Progenitor cell of endocrine pancreas (in vitro differentiated cells): ENCODE measurements at regions not wholly inside any gene's neighbourhood (a gene's known extent, or its start where the extent isn't known, plus 50 kb on each side); places are given as distances from the start of the nearest gene placed in this dataset.

Experiments used
- DNase-seq: peaks from one replicate; pipeline ENCODE4 v3.0.0; 2021; ENCODE audit warnings: low spot score; ENCODE audit not compliant: unreplicated experiment
- H3K27ac Mint-ChIP-seq: 2 replicates; pipeline ENCODE4 v1.8.0; 2021; ENCODE audit warnings: mild to moderate bottlenecking, moderate library complexity, mixed read lengths
- H3K27me3 Mint-ChIP-seq: 2 replicates; pipeline ENCODE4 v1.8.0; 2021; ENCODE audit warnings: mixed read lengths
- H3K36me3 Mint-ChIP-seq: 2 replicates; pipeline ENCODE4 v1.8.0; 2022; ENCODE audit warnings: mixed read lengths; ENCODE audit not compliant: insufficient read depth
- H3K4me1 Mint-ChIP-seq: 2 replicates; pipeline ENCODE4 v1.8.0; 2021; ENCODE audit warnings: low read depth, mixed read lengths
- H3K4me3 Mint-ChIP-seq: 2 replicates; pipeline ENCODE4 v1.8.0; 2021; ENCODE audit warnings: low read depth, mild to moderate bottlenecking, moderate library complexity, mixed read lengths
- H3K9me3 Mint-ChIP-seq: 2 replicates; pipeline ENCODE4 v1.8.0; 2021; ENCODE audit warnings: low read depth, mixed read lengths
- TF ChIP-seq, protein P1 (sequence below): fragments of 200-600 bp; sonication (generic); IDR thresholded peaks from one replicate; pipeline ENCODE4 v1.5.0; 2021; ENCODE audit warnings: antibody characterized with exemption, mild to moderate bottlenecking; ENCODE audit not compliant: unreplicated experiment

DNA sequence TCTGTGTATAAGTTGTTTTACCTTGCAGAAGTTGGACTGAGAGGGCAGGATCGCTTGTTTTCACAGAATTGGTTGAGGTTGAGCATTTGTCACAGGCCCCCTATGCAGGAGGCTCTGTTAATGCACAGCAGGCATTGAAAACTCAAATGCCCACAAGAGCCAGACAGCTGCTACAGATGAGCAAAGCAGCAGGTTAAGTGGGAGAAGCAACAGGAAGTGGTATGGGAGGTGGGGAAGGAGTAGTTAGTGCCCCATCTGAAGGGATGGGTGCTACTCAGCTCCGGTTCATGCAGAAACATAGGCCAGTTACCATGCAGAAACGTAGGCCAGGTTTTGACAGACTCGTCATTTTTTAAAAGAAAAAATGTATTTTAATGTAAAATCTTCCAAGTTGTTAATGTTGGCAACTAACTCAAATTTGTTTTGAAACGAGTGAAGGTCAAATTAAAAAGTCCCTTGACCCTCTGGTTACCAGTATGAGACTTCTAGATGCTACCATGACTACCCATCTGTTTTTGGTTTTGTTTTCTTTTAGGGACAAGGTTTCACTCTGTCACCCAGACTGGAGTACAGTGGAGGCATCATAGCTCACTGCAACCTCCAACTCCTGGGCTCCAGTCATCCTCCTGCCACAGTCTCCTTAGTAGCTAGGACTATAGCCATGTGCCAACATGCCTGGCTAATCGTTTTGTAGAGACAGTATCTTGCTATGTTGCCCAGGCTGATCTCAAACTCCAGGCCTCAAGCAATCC lies 84.7 kb upstream of the FRMD6 start:
- no peak for DNase-seq
- Mint-ChIP-seq H3K36me3 (no peaks in the 10 kb centered on the region), H3K4me3 (no peak overlapping the region), H3K27me3 (no peaks in the 10 kb centered on the region), H3K4me1 (peaks cover 7% of the 10 kb centered on the region), H3K9me3 (peaks cover 5% of the 10 kb centered on the region), H3K27ac (no peak overlapping the region)
- TF ChIP-seq, protein P1, sequence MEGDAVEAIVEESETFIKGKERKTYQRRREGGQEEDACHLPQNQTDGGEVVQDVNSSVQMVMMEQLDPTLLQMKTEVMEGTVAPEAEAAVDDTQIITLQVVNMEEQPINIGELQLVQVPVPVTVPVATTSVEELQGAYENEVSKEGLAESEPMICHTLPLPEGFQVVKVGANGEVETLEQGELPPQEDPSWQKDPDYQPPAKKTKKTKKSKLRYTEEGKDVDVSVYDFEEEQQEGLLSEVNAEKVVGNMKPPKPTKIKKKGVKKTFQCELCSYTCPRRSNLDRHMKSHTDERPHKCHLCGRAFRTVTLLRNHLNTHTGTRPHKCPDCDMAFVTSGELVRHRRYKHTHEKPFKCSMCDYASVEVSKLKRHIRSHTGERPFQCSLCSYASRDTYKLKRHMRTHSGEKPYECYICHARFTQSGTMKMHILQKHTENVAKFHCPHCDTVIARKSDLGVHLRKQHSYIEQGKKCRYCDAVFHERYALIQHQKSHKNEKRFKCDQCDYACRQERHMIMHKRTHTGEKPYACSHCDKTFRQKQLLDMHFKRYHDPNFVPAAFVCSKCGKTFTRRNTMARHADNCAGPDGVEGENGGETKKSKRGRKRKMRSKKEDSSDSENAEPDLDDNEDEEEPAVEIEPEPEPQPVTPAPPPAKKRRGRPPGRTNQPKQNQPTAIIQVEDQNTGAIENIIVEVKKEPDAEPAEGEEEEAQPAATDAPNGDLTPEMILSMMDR: no peak

DNA sequence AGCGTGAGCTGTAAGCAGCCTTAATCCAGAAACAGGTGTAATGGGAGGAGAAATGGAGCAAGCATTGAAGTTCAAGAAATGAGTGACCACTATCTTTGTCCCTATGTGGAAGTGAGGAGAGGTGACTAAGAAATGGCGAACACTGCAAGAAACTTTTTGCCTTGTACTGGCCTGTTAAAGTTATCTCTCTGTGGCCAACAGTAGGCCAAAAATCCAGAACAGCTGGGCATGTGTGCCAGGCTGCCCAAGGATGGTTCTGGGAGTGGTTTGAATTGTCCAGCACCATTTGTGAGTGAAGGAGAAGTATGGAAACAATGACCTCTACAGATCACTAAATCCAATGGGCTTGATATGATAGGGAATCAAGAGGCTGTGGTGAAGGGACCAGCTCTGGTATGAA lies 83.3 kb upstream of the FRMD6 start:
- H3K4me1 Mint-ChIP-seq: peaks cover 7% of the 10 kb centered on the region
- no peak overlapping the region for H3K27ac Mint-ChIP-seq
- H3K36me3 Mint-ChIP-seq: no peaks in the 10 kb centered on the region
- TF ChIP-seq, protein P1: no peak
- no peak for DNase-seq
- no peak overlapping the region for H3K4me3 Mint-ChIP-seq
- H3K9me3 Mint-ChIP-seq: peaks cover 5% of the 10 kb centered on the region
- H3K27me3 Mint-ChIP-seq: no peaks in the 10 kb centered on the region

DNA sequence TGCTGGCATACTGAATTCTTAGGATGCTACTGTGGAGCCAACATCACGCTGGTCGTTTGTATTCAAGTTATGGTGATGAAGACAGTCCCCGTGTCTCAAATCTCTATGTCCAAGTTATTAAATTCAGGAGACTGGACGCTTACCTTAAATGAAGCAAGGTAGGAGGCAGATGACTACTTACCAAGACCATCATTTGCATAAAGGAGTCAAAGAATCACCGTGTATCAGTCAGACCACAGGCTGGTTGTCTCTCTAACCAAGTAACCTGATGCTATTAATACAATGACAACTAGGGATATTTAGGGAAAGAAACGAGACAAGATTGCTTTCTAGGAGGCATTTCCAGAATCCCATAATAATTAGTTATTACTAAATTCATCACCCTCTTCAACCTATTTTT lies 78.1 kb upstream of the FRMD6 start:
- no peak overlapping the region for H3K4me3 Mint-ChIP-seq
- H3K9me3 Mint-ChIP-seq: no peaks in the 10 kb centered on the region
- TF ChIP-seq, protein P1: no peak
- DNase-seq: no peak
- H3K27ac Mint-ChIP-seq: no peak overlapping the region
- H3K27me3 Mint-ChIP-seq: peaks cover 3% of the 10 kb centered on the region
- H3K4me1 Mint-ChIP-seq: peaks cover 5% of the 10 kb centered on the region
- no peaks in the 10 kb centered on the region for H3K36me3 Mint-ChIP-seq

DNA sequence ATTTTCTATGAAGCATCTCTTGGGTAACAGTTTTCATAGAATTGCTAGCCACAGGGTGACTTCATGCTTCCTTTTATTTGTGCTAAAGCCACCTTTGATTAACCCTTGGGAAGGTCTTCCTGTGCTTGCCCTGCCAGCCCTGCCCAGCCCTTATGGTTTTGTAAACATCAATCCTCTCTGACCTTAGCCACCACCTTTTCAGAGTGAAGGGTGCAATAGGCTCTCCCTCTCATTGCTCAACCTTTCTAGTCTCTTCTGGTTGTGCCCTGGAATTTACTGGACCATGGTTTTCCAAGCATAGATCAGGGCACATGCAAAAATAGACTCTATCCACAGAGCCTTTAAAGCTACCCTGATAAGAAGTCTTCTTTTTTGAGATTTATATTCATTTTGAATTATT lies 77.7 kb upstream of the FRMD6 start:
- Mint-ChIP-seq H3K4me3 (no peak overlapping the region), H3K4me1 (peaks cover 5% of the 10 kb centered on the region), H3K27ac (no peak overlapping the region), H3K36me3 (no peaks in the 10 kb centered on the region), H3K9me3 (no peaks in the 10 kb centered on the region), H3K27me3 (peaks cover 3% of the 10 kb centered on the region)
- TF ChIP-seq, protein P1: no peak
- DNase-seq: no peak

DNA sequence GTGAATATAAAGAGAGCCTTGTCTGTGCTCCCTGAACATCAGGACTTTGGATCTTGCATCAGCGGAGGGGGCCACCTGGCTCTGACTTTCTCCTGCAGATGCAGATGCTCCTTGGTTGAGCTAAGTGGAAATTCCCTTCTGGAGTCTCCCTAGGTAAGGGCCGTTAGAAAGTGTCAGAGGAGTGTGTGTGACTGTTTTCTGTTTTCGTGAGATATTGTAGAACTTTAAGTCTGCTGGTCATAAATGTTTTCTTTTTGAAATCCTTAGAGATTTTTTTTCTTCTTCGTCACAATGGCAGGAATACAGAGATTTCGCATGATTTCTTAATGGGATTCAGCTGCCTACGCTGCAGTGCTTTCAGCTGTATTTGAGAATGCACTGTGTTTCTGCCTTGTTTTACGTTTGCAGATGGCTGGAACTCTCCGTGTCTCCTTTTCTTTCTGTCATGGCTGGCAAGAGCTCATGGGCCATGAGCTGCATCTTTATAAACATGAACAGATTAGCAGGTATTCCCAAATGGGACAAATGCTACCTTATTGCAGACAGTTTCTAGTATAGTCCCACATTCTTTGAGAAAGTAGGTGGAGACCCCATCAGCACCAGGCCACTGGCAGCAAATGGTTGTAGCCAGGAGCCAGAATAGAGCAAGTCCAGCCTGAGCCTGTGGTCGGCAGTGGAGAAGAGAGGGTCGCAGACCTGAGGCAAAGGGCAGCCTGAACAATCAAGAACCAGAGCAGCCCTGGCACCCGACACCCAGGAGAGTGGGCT lies 76.2 kb upstream of the FRMD6 start:
- Mint-ChIP-seq H3K36me3 (no peaks in the 10 kb centered on the region), H3K27me3 (peaks cover 3% of the 10 kb centered on the region), H3K9me3 (no peaks in the 10 kb centered on the region), H3K27ac (no peak overlapping the region), H3K4me1 (peaks cover 5% of the 10 kb centered on the region), H3K4me3 (no peak overlapping the region)
- DNase-seq: no peak
- TF ChIP-seq, protein P1: no peak
